ENCODE measurements at regions not wholly inside any gene's neighbourhood (a gene's known extent, or its start where the extent isn't known, plus 50 kb on each side); places are given as distances from the start of the nearest gene placed in this dataset.

DNA sequence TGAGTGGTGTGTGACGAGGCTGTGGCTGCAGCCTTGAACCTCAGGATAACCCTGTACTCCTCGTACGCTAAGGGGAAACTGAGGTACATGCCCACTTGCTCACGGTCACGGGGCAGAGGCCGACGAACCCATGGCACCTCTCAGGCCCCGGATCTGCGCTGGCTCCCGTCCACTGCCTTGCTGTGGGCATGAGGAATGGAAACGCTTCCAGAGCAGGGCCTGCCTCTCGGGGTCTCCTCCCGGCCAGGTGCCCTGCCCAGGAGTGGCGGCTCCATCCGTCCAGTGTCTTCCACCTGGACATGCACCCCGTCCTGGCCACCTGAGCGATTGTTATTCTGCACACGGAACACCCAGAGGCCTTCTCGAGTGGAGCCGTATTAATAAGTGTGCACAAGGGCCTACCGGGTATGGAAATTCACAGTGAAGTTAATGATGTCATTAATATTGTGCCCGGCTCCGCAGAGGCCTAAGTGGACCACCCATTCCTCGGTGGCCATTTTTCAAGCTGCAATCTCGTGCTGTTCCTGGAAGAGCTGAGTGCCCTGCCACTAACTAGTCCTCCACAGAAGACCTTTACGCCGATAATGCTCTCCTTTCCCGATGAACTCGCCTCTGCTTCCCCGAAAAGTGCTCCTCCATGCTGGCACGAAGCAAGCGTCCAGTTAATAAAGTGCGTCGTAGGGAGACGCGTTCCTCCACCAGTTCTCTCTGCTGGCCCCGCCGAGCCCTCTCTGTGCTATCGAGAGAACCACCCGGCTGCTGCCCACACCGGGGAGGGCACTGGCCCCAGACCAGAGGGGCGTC is 927.9 kb downstream of the BRD1 start:
- Histone ChIP-seq H4K20me1 (ENCODE audit: low read depth, low read length) (no peaks in the 10 kb centered on the region), H3K27me3 (ENCODE audit: low read length) (no peaks in the 10 kb centered on the region)

DNA sequence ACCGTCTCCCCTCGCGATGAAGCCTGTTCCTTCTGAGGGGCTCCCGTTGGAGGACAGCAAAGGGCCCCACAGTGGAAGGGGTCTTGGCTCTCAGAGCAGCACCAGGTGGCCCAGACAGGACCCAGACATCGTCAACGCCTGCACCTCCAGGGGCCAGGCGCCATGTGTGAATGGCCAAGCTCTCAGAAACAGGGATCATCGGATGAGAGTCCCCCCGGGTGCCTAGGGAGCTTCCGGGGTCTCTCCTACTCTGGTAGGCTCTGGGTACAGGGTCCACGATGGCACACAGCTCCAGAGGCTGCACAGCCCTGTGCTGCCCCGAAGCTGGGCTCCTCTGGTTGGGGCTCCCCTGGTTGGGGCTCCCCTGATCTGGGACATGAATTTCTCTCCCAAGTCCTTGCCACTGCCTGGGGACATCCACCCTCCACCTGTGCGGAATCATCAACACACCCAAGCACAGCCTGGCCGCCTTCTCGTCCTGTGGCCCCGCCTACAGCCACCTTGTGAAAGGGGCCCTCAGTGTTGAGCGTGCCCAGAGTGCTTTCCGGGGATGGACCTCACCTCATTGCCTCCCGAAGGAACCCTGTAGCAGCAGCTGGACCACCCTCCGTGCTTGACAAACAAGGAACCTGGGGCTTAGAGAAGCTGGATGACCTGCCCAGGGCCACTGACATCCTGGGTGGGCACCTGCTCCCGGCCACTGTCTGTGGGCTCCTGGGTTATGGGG is 929.0 kb downstream of the BRD1 start:
- TF ChIP-seq, protein P1, sequence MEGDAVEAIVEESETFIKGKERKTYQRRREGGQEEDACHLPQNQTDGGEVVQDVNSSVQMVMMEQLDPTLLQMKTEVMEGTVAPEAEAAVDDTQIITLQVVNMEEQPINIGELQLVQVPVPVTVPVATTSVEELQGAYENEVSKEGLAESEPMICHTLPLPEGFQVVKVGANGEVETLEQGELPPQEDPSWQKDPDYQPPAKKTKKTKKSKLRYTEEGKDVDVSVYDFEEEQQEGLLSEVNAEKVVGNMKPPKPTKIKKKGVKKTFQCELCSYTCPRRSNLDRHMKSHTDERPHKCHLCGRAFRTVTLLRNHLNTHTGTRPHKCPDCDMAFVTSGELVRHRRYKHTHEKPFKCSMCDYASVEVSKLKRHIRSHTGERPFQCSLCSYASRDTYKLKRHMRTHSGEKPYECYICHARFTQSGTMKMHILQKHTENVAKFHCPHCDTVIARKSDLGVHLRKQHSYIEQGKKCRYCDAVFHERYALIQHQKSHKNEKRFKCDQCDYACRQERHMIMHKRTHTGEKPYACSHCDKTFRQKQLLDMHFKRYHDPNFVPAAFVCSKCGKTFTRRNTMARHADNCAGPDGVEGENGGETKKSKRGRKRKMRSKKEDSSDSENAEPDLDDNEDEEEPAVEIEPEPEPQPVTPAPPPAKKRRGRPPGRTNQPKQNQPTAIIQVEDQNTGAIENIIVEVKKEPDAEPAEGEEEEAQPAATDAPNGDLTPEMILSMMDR (IDR thresholded peaks at IDR 0.05; ENCODE audit: insufficient read depth, low read length, poor library complexity, severe bottlenecking): no peak
- TF ChIP-seq EZH2phosphoT487 (conservative IDR thresholded peaks at IDR 0.05; ENCODE audit: low read length): no peak
- Histone ChIP-seq H3K27ac (ENCODE audit: low read depth, low read length) (no peak overlapping the region), H3K9ac (ENCODE audit: low read length) (no peak overlapping the region), H3K79me2 (ENCODE audit: insufficient read depth, low read length) (no peaks in the 10 kb centered on the region), H3K4me2 (ENCODE audit: low read depth, low read length, poor library complexity, severe bottlenecking) (no peak overlapping the region), H3K9me2 (replicated peaks; ENCODE audit: insufficient read depth, low read length) (no peaks in the 10 kb centered on the region), H3F3A (ENCODE audit: insufficient read depth) (no peaks in the 10 kb centered on the region), H3K27me3 (ENCODE audit: low read length) (no peaks in the 10 kb centered on the region), H3K4me3 (ENCODE audit: insufficient read depth, low read length, poor library complexity, severe bottlenecking) (no peak overlapping the region), H3K9me3 (ENCODE audit: insufficient read depth, low read length) (no peaks in the 10 kb centered on the region), H4K20me1 (ENCODE audit: low read depth, low read length) (no peaks in the 10 kb centered on the region), H3K36me3 (ENCODE audit: low read length) (no peaks in the 10 kb centered on the region), H2AFZ (ENCODE audit: low read depth, low read length, severe bottlenecking) (no peak overlapping the region)

More for the DNA sequence above, 927.9 kb downstream of the BRD1 start:
- Histone ChIP-seq H3F3A (ENCODE audit: insufficient read depth) (no peaks in the 10 kb centered on the region), H3K27ac (ENCODE audit: low read depth, low read length) (no peak overlapping the region), H3K9me2 (replicated peaks; ENCODE audit: insufficient read depth, low read length) (no peaks in the 10 kb centered on the region), H3K36me3 (ENCODE audit: low read length) (no peaks in the 10 kb centered on the region), H3K9ac (ENCODE audit: low read length) (no peak overlapping the region), H3K79me2 (ENCODE audit: insufficient read depth, low read length) (no peaks in the 10 kb centered on the region), H3K4me2 (ENCODE audit: low read depth, low read length, poor library complexity, severe bottlenecking) (no peak overlapping the region), H2AFZ (ENCODE audit: low read depth, low read length, severe bottlenecking) (no peak overlapping the region), H3K4me3 (ENCODE audit: insufficient read depth, low read length, poor library complexity, severe bottlenecking) (no peak overlapping the region), H3K9me3 (ENCODE audit: insufficient read depth, low read length) (no peaks in the 10 kb centered on the region)
- TF ChIP-seq, protein P1 (IDR thresholded peaks at IDR 0.05; ENCODE audit: insufficient read depth, low read length, poor library complexity, severe bottlenecking): no peak
- no peak for TF ChIP-seq EZH2phosphoT487 (conservative IDR thresholded peaks at IDR 0.05; ENCODE audit: low read length)

DNA sequence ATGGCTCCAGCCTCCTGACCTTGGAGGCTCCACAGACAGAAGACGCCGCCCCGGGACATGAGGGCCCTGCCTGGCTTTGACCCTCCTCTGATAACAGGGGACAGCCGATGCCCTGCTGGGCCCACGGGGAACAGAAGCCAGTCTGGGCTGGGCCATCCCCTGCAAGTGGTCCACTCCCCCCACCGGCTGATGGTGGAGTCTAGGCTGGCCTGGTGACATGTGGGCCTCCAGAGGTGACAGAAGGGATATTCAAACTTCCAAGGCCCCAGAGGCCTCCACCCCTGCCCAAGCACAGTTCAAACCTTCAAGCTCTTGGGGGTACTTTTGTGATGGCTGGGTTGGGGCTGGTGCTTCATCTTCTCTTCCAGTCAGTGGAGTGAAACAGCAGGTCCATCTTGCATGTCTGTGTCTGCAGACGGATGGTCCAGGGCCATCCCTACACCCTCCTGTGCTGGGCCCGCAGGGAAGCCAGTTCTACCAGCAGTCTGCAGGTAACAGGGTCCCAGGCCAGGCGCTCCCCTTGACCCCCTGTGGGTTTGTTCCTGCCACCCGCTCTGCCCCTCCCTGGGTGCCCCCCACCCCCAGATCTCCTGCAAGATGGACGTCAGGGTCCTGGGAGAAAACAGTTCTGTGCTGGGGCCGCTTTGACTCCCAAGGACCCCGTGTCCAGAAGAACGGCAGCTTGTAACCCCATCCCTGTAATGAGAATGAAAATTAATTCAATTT is 929.9 kb downstream of the BRD1 start:
- Histone ChIP-seq H2AFZ (ENCODE audit: low read depth, low read length, severe bottlenecking) (no peak overlapping the region), H3K79me2 (ENCODE audit: insufficient read depth, low read length) (no peaks in the 10 kb centered on the region), H3K9me2 (replicated peaks; ENCODE audit: insufficient read depth, low read length) (no peaks in the 10 kb centered on the region), H3K27ac (ENCODE audit: low read depth, low read length) (no peak overlapping the region), H3F3A (ENCODE audit: insufficient read depth) (no peaks in the 10 kb centered on the region), H3K9ac (ENCODE audit: low read length) (no peak overlapping the region), H3K36me3 (ENCODE audit: low read length) (no peaks in the 10 kb centered on the region), H3K9me3 (ENCODE audit: insufficient read depth, low read length) (no peaks in the 10 kb centered on the region), H3K4me3 (ENCODE audit: insufficient read depth, low read length, poor library complexity, severe bottlenecking) (no peak overlapping the region), H3K27me3 (ENCODE audit: low read length) (no peaks in the 10 kb centered on the region), H4K20me1 (ENCODE audit: low read depth, low read length) (no peaks in the 10 kb centered on the region), H3K4me2 (ENCODE audit: low read depth, low read length, poor library complexity, severe bottlenecking) (no peak overlapping the region)
- no peak for TF ChIP-seq EZH2phosphoT487 (conservative IDR thresholded peaks at IDR 0.05; ENCODE audit: low read length)
- TF ChIP-seq, protein P1 (IDR thresholded peaks at IDR 0.05; ENCODE audit: insufficient read depth, low read length, poor library complexity, severe bottlenecking): no peak
